Progenitor cell of endocrine pancreas (in vitro differentiated cells): ENCODE measurements at regions not wholly inside any gene's neighbourhood (a gene's known extent, or its start where the extent isn't known, plus 50 kb on each side); places are given as distances from the start of the nearest gene placed in this dataset.

Experiments used
- DNase-seq: peaks from one replicate; pipeline ENCODE4 v3.0.0; 2021; ENCODE audit warnings: low spot score; ENCODE audit not compliant: unreplicated experiment
- H3K27ac Mint-ChIP-seq: 2 replicates; pipeline ENCODE4 v1.8.0; 2021; ENCODE audit warnings: mild to moderate bottlenecking, moderate library complexity, mixed read lengths
- H3K27me3 Mint-ChIP-seq: 2 replicates; pipeline ENCODE4 v1.8.0; 2021; ENCODE audit warnings: mixed read lengths
- H3K36me3 Mint-ChIP-seq: 2 replicates; pipeline ENCODE4 v1.8.0; 2022; ENCODE audit warnings: mixed read lengths; ENCODE audit not compliant: insufficient read depth
- H3K4me1 Mint-ChIP-seq: 2 replicates; pipeline ENCODE4 v1.8.0; 2021; ENCODE audit warnings: low read depth, mixed read lengths
- H3K4me3 Mint-ChIP-seq: 2 replicates; pipeline ENCODE4 v1.8.0; 2021; ENCODE audit warnings: low read depth, mild to moderate bottlenecking, moderate library complexity, mixed read lengths
- H3K9me3 Mint-ChIP-seq: 2 replicates; pipeline ENCODE4 v1.8.0; 2021; ENCODE audit warnings: low read depth, mixed read lengths
- CTCF ChIP-seq: fragments of 200-600 bp; sonication (generic); IDR thresholded peaks from one replicate; pipeline ENCODE4 v1.5.0; 2021; ENCODE audit warnings: antibody characterized with exemption, mild to moderate bottlenecking; ENCODE audit not compliant: unreplicated experiment

- Mint-ChIP-seq H3K27me3 (peaks cover 9% of the 10 kb centered on the region), H3K4me3 (no peak overlapping the region), H3K4me1 (peaks cover 4% of the 10 kb centered on the region), H3K27ac (no peak overlapping the region), H3K9me3 (no peaks in the 10 kb centered on the region), H3K36me3 (no peaks in the 10 kb centered on the region)
- no peak for DNase-seq
- TF ChIP-seq CTCF, result no peak
Measured at GRCh38 chr5:36374266-36374862, 72.7 kb upstream of the RANBP3L start.

- Mint-ChIP-seq H3K27ac (no peak overlapping the region), H3K4me1 (peaks cover 4% of the 10 kb centered on the region), H3K36me3 (no peaks in the 10 kb centered on the region), H3K9me3 (no peaks in the 10 kb centered on the region), H3K27me3 (peaks cover 24% of the 10 kb centered on the region), H3K4me3 (no peak overlapping the region)
- no peak for DNase-seq
- no peak for TF ChIP-seq CTCF
Measured at GRCh38 chr5:36377192-36377591, 75.5 kb upstream of the RANBP3L start.

GRCh38 chr5:36378551-36378950, 76.8 kb upstream of the RANBP3L start:
- H3K36me3 Mint-ChIP-seq, result no peaks in the 10 kb centered on the region
- H3K27ac Mint-ChIP-seq, result peak overlapping the region; percentile 0
- no peaks in the 10 kb centered on the region for H3K9me3 Mint-ChIP-seq
- DNase-seq, result no peak
- peaks cover 3% of the 10 kb centered on the region for H3K4me1 Mint-ChIP-seq
- no peak overlapping the region for H3K4me3 Mint-ChIP-seq
- no peak for TF ChIP-seq CTCF
- peaks cover 24% of the 10 kb centered on the region for H3K27me3 Mint-ChIP-seq

GRCh38 chr5:36382890-36383289, 81.2 kb upstream of the RANBP3L start:
- Mint-ChIP-seq H3K27me3 (peaks cover 26% of the 10 kb centered on the region), H3K36me3 (no peaks in the 10 kb centered on the region), H3K4me3 (no peak overlapping the region), H3K4me1 (peaks cover 2% of the 10 kb centered on the region), H3K9me3 (no peaks in the 10 kb centered on the region), H3K27ac (no peak overlapping the region)
- DNase-seq, result no peak
- no peak for TF ChIP-seq CTCF

GRCh38 chr5:36383942-36384341, 82.2 kb upstream of the RANBP3L start:
- no peaks in the 10 kb centered on the region for H3K36me3 Mint-ChIP-seq
- peaks cover 2% of the 10 kb centered on the region for H3K4me1 Mint-ChIP-seq
- H3K27me3 Mint-ChIP-seq, result peaks cover 21% of the 10 kb centered on the region
- no peak overlapping the region for H3K4me3 Mint-ChIP-seq
- no peak for DNase-seq
- no peak overlapping the region for H3K27ac Mint-ChIP-seq
- no peaks in the 10 kb centered on the region for H3K9me3 Mint-ChIP-seq
- no peak for TF ChIP-seq CTCF
